Effector memory CD8-positive, alpha-beta T cell (primary cell): ENCODE measurements at regions not wholly inside any gene's neighbourhood (a gene's known extent, or its start where the extent isn't known, plus 50 kb on each side); places are given as distances from the start of the nearest gene placed in this dataset.

Experiments
- ATAC-seq: fragments of 150-1000 bp; cut with Tn5 transposase; replicated peaks from 2 replicates; pipeline ENCODE4 v1.10.0; 2021; ENCODE audit warnings: mild to moderate bottlenecking, moderate library complexity
- DNase-seq, 3 experiments: peaks; one replicate each; pipeline ENCODE4 v3.0.0; 2021
- H3K27ac Mint-ChIP-seq, 2 donors: one replicate each; pipeline ENCODE4 v1.8.0; 2022; ENCODE audit warnings: mild to moderate bottlenecking in 2 of 2, mixed read lengths in 2 of 2, moderate library complexity in 2 of 2
- H3K27me3 Mint-ChIP-seq, 2 donors: one replicate each; pipeline ENCODE4 v1.8.0; 2022; ENCODE audit warnings: mixed read lengths in 2 of 2
- H3K36me3 Mint-ChIP-seq: one replicate; pipeline ENCODE4 v1.8.0; 2022; ENCODE audit warnings: mild to moderate bottlenecking, moderate library complexity, mixed read lengths; ENCODE audit not compliant: insufficient read depth
- H3K4me1 Mint-ChIP-seq, 2 donors: one replicate each; pipeline ENCODE4 v1.8.0; 2022; ENCODE audit warnings: low read depth in 2 of 2, mixed read lengths in 2 of 2
- H3K4me3 Mint-ChIP-seq, 2 donors: one replicate each; pipeline ENCODE4 v1.8.0; 2022; ENCODE audit warnings: mild to moderate bottlenecking in 2 of 2, mixed read lengths in 2 of 2, moderate library complexity in 2 of 2
- H3K9me3 Mint-ChIP-seq, 2 donors: one replicate each; pipeline ENCODE4 v1.8.0; 2022; ENCODE audit warnings: mixed read lengths in 2 of 2

DNA sequence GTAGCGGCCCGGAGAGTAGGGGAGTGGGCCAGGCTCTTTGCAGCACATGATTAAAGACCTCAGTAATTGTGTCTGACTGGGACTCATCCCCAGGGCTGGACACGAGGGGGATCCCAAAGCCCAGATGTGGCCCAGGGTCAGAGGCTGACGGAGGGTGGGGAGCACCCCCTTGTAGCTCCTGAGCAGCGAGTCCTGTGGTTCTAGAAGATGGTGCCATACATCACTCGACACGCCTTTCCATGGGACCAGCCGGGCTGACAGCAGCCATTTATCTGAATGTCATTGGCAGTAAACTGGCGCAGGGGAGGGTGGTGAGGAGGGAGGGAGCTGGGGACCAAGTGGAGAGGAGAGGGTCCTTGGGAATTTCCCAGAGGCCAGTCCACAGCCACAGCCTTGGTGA lies 65.1 kb upstream of the FAM222A start:
- Mint-ChIP-seq H3K4me1 (no peaks in the 10 kb centered on the region), H3K27ac (no peak overlapping the region), H3K36me3 (no peaks in the 10 kb centered on the region), H3K4me3 (no peak overlapping the region), H3K27me3 (peaks cover 38 to 57% of the 10 kb centered on the region in 2 donors), H3K9me3 (no peaks in the 10 kb centered on the region)
- ATAC-seq (no peak), DNase-seq (no peak)

DNA sequence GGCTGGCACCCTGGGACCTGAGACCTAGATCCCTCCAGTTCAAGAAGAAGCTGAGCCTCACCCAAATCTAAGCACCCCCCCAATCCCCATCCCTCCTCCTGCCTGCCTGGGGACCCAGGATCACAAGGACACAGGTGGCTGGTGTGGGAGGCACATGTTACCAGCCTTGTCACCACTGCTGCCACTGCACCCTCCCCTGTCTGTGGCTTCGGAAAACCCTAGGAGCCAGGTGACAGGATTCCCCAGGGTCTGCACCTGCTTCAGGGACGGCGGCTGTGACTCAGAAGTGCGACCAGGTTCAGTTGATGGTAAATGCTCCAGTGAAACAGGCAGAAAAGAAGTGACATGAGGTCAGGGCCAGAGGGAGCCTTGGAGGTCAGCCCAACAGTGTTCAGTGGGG lies 62.8 kb upstream of the FAM222A start:
- DNase-seq (no peak), ATAC-seq (no peak)
- Mint-ChIP-seq H3K9me3 (no peaks in the 10 kb centered on the region), H3K27me3 (peaks cover 36 to 70% of the 10 kb centered on the region in 2 donors), H3K27ac (no peak overlapping the region), H3K4me1 (no peaks in the 10 kb centered on the region), H3K36me3 (no peaks in the 10 kb centered on the region), H3K4me3 (no peak overlapping the region)

DNA sequence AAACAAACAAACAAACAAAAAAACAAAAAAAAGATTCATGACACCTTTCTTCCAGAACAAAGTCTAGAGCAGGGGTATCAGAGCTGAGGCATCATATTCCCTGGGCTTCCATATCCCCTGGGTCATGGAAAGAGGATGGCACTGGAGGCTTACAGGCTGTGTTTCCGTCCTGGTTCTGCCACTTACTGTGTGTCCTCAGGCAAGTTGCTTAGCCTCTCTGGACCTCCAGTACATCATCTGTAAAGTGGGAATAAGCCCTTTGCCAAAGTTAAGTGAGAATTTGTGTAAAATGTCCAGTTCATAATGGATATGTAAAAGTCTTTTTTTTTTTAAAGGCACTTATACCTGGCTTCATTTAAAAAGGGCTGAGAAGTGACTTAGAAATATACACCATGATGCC lies 62.0 kb upstream of the FAM222A start:
- Mint-ChIP-seq H3K27me3 (peaks cover 28 to 73% of the 10 kb centered on the region in 2 donors), H3K9me3 (no peaks in the 10 kb centered on the region), H3K27ac (no peak overlapping the region), H3K4me3 (no peak overlapping the region), H3K36me3 (no peaks in the 10 kb centered on the region), H3K4me1 (no peaks in the 10 kb centered on the region)
- no peak for DNase-seq
- ATAC-seq = no peak

DNA sequence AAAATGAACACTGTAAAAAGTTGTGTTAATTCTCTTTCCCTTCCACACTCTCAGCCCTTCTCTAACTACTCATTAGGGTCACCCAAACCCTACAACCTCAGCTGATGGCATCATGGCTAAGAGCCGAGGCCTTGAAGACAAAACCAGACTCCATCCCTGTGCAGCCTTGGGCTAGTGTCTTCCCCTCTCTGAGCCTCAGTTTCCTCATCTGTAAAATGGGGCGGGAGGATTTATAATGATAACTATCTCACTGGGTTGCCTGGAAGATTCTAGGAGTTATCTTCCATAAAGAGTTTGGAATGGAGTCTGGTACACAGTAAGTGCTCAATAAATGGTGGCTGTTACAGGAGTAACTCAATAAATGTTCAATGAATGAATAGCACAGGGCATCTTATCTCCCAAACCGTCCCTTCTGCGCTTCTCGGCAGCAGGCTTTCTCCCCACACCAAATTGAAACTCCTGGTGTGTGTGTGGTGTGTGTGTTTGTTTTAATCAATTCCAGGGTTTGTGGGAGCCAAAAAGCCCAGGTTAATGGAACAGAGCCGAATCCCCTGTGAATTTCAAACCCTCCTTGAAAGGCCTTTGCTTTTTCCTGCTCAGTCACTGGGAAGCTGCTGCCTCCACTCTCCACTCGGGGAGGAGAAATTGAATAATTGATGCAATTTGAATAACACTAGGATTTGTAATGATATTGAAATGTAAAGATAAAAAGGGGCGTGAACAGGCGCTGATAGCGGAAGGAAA lies 61.2 kb upstream of the FAM222A start:
- H3K27ac Mint-ChIP-seq = no peak overlapping the region
- no peaks in the 10 kb centered on the region for H3K4me1 Mint-ChIP-seq
- no peaks in the 10 kb centered on the region for H3K9me3 Mint-ChIP-seq
- H3K36me3 Mint-ChIP-seq = no peaks in the 10 kb centered on the region
- no peak for ATAC-seq
- DNase-seq = no peak
- H3K27me3 Mint-ChIP-seq = peaks cover 24 to 73% of the 10 kb centered on the region in 2 donors
- no peak overlapping the region for H3K4me3 Mint-ChIP-seq

DNA sequence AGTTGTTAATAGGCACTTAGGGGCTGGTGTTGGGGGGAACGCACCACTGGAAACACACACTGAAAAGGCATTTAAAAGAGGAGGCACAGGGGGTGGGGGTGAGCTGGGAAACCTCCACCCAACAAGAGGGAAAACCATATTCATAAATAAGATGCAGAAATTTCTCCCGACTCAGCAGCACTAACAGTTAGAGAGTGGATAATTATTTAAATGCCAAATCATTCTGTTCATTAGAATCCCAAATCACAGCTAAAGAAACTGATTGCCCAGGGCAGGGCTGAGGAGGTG lies 60.7 kb upstream of the FAM222A start:
- Mint-ChIP-seq H3K36me3 (no peaks in the 10 kb centered on the region), H3K27ac (no peak overlapping the region), H3K9me3 (no peaks in the 10 kb centered on the region), H3K4me1 (no peaks in the 10 kb centered on the region), H3K27me3 (peaks cover 24 to 71% of the 10 kb centered on the region in 2 donors), H3K4me3 (no peak overlapping the region)
- no peak for DNase-seq
- no peak for ATAC-seq

DNA sequence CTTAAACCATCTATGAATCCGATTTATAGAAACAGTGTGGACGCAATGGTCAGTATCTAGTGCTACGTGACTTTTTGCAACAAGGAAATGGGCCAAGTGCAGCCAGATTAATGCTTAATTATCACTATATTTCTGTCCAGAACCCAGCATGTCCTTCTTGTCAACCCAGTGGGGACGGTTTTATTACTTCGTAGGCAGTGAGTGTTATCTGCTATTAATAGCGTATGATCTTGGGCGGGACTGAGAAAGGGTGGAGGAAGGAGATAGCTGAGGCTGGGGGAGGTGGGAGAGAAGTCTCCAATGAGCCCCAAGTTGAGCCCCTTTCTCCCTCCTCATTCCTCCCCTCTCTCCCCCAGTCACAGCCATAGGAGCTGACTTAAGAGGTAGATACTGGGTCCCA lies 59.7 kb upstream of the FAM222A start:
- no peak for DNase-seq
- H3K4me1 Mint-ChIP-seq = no peaks in the 10 kb centered on the region
- H3K9me3 Mint-ChIP-seq = no peaks in the 10 kb centered on the region
- no peaks in the 10 kb centered on the region for H3K36me3 Mint-ChIP-seq
- peaks cover 24 to 61% of the 10 kb centered on the region in 2 donors for H3K27me3 Mint-ChIP-seq
- H3K4me3 Mint-ChIP-seq = no peak overlapping the region
- no peak for ATAC-seq
- no peak overlapping the region for H3K27ac Mint-ChIP-seq

DNA sequence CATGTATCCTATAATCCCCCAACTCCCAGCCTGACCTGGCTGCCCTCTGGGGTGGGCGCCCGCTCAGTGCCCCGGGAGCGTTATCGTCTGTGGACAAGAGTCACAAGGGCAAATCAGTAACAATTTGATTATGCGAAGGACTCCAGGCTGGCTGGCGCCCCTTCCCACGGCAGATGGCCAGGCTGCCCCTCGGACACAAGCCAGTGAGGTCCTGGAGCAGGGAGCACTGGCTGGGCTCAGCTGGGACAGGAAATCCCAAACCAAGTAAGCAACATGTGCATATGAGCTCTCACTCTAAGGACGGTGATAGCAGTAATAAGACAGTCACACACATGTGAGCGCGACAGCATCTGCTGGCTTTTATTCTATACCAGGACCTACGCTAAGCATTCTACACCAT lies 59.3 kb upstream of the FAM222A start:
- ATAC-seq (no peak), DNase-seq (no peak)
- no peak overlapping the region for H3K27ac Mint-ChIP-seq
- peaks cover 24 to 57% of the 10 kb centered on the region in 2 donors for H3K27me3 Mint-ChIP-seq
- no peaks in the 10 kb centered on the region for H3K9me3 Mint-ChIP-seq
- H3K36me3 Mint-ChIP-seq = no peaks in the 10 kb centered on the region
- H3K4me1 Mint-ChIP-seq = no peaks in the 10 kb centered on the region
- no peak overlapping the region for H3K4me3 Mint-ChIP-seq

DNA sequence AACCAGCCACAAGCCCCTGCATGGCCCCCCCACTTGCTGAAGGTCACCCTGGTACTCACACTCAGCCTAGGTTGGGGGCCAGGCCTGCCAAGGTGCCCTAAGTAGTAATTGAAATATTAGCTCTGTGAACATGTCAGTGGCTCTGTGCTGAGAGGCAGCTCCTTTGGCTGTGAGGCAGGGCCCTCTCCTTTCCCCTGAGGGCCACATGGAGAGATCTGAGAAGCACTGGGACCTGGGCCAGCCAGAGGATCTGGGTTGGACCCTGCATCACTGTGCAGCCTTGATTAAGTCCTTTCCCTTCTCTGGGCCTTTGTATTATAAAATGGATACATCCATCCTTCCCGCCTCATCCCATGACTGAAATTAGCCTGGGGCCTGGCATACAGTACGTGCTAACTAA lies 58.0 kb upstream of the FAM222A start:
- no peak overlapping the region for H3K27ac Mint-ChIP-seq
- DNase-seq = no peak
- no peaks in the 10 kb centered on the region for H3K4me1 Mint-ChIP-seq
- H3K9me3 Mint-ChIP-seq = no peaks in the 10 kb centered on the region
- H3K36me3 Mint-ChIP-seq = no peaks in the 10 kb centered on the region
- no peak for ATAC-seq
- peaks cover 24 to 45% of the 10 kb centered on the region in 2 donors for H3K27me3 Mint-ChIP-seq
- no peak overlapping the region for H3K4me3 Mint-ChIP-seq

DNA sequence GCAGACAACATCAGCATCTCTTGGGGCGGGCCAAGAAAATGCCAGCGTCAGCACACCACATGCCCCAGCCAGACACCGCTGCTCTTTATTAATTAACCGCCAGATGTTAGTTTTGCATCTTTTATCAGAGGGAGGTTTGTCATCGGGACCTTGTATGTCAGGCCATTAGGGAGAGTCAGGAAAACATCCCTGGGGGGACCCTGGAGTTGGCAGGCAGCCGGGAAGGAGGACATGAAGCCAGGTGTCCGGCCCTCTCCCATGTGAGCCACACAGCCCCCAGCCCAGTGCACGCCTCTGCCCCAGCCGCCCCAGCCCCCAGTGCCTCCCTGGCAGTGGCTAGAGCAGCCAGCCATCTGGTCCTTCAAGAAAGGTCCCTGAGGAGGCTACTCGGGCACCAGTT lies 56.9 kb upstream of the FAM222A start:
- DNase-seq = no peak
- no peak overlapping the region for H3K27ac Mint-ChIP-seq
- no peaks in the 10 kb centered on the region for H3K4me1 Mint-ChIP-seq
- no peak overlapping the region for H3K4me3 Mint-ChIP-seq
- no peaks in the 10 kb centered on the region for H3K36me3 Mint-ChIP-seq
- peaks cover 24 to 33% of the 10 kb centered on the region in 2 donors for H3K27me3 Mint-ChIP-seq
- ATAC-seq = no peak
- H3K9me3 Mint-ChIP-seq = no peaks in the 10 kb centered on the region

DNA sequence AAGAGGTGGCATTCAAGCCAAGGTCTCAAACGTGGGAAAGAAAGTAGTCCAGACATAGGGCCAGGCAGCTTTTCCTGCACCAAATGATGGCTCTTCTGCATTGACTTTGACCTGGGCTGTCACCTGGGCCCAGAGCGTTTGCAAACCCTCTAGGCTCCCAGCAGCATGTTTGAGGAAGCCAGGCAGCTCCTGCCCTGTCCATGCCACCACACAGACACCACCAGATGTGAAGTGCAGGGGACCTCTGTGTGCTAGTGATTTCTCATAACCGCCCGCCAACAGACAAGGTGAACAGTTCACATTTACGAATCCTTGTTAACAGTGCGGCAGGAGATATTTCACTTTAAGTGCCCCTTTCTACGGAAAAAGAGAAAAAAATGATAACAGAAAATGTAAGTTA lies 49.8 kb upstream of the FAM222A start:
- DNase-seq (no peak), ATAC-seq (no peak)
- Mint-ChIP-seq H3K27me3 (peaks cover 0 to 15% of the 10 kb centered on the region in 2 donors), H3K27ac (no peak overlapping the region), H3K4me1 (no peaks in the 10 kb centered on the region), H3K9me3 (no peaks in the 10 kb centered on the region), H3K4me3 (no peak overlapping the region), H3K36me3 (peaks cover 5% of the 10 kb centered on the region)
